ENCODE measurements at regions not wholly inside any gene's neighbourhood (a gene's known extent, or its start where the extent isn't known, plus 50 kb on each side); places are given as distances from the start of the nearest gene placed in this dataset.

- DNase-seq: no peak
Measured at GRCh38 chr1:201589186-201589585, 50.3 kb downstream of the NAV1 start.

- no peak for DNase-seq
Measured at GRCh38 chr1:201590474-201590873, 51.5 kb downstream of the NAV1 start.

- DNase-seq: no peak
Measured at GRCh38 chr1:201591348-201591747, 52.4 kb downstream of the NAV1 start.

GRCh38 chr1:201591981-201592380 lies 53.1 kb downstream of the NAV1 start:
- DNase-seq: no peak

- no peak for DNase-seq
Measured at GRCh38 chr1:201593200-201593921, 54.4 kb downstream of the NAV1 start.

GRCh38 chr1:201594575-201595245 lies 55.8 kb downstream of the NAV1 start:
- no peak for DNase-seq

- no peak for DNase-seq
Measured at GRCh38 chr1:201595381-201595780, 56.5 kb downstream of the NAV1 start.

GRCh38 chr1:201596101-201596868 lies 57.4 kb downstream of the NAV1 start:
- no peak for DNase-seq

- no peak for DNase-seq
Measured at GRCh38 chr1:201597551-201598230, 58.8 kb downstream of the NAV1 start.

- DNase-seq: no peak
Measured at GRCh38 chr1:201598396-201598795, 59.5 kb downstream of the NAV1 start.

GRCh38 chr1:201598973-201599372 lies 60.0 kb downstream of the NAV1 start:
- DNase-seq: no peak

GRCh38 chr1:201599548-201599947 lies 60.6 kb downstream of the NAV1 start:
- no peak for DNase-seq

- no peak for DNase-seq
Measured at GRCh38 chr1:201602413-201603265, 63.7 kb downstream of the NAV1 start.

- no peak for DNase-seq
Measured at GRCh38 chr1:201603613-201604232, 64.8 kb downstream of the NAV1 start.

- no peak for DNase-seq
Measured at GRCh38 chr1:201605385-201606010, 66.6 kb downstream of the NAV1 start.

- no peak for DNase-seq
Measured at GRCh38 chr1:201606096-201606495, 67.2 kb downstream of the NAV1 start.

- no peak for DNase-seq
Measured at GRCh38 chr1:201606623-201607022, 67.7 kb downstream of the NAV1 start.

GRCh38 chr1:201608635-201609395 lies 69.9 kb downstream of the NAV1 start:
- DNase-seq: no peak

GRCh38 chr1:201609661-201610318 lies 70.9 kb downstream of the NAV1 start:
- no peak for DNase-seq

GRCh38 chr1:201610858-201611257 lies 71.9 kb downstream of the NAV1 start:
- DNase-seq: no peak
